ENCODE measurements at regions not wholly inside any gene's neighbourhood (a gene's known extent, or its start where the extent isn't known, plus 50 kb on each side); places are given as distances from the start of the nearest gene placed in this dataset.

- WGBS (ENCODE audit: missing lambda C conversion rate), result 23% methylated on average over 1 of the region's 1 CpG
- no peaks in the 10 kb centered on the region for H3K9me3 ChIP-seq
- H3K27ac ChIP-seq, result no peak overlapping the region
- H3K4me3 ChIP-seq, result no peak overlapping the region
- ChIA-PET POLR2A (no interaction called here), CTCF (no interaction called here)
- no peak for TF ChIP-seq ZFP36 (IDR thresholded peaks at IDR 0.05; ENCODE audit: borderline replicate concordance, partially characterized antibody)
- no peak for TF ChIP-seq TFCP2L1 (CRISPR knock-in tag; IDR thresholded peaks at IDR 0.05)
- no peak for TF ChIP-seq RNF2 (IDR thresholded peaks at IDR 0.05; ENCODE audit: borderline replicate concordance, low read depth)
- TF ChIP-seq JUNB (IDR thresholded peaks at IDR 0.05), result no peak
- TF ChIP-seq HMGXB4 (CRISPR knock-in tag; IDR thresholded peaks at IDR 0.05; ENCODE audit: borderline replicate concordance), result no peak
- TF ChIP-seq REST (IDR thresholded peaks at IDR 0.05), result no peak
- TF ChIP-seq FOSL2 (IDR thresholded peaks at IDR 0.05), result no peak
- TF ChIP-seq FOSL2 (CRISPR knock-in tag; IDR thresholded peaks at IDR 0.05), result no peak
- TF ChIP-seq EHMT2 (IDR thresholded peaks at IDR 0.05; ENCODE audit: low read depth), result no peak
- TF ChIP-seq RAD21 (conservative IDR thresholded peaks at IDR 0.05 in 1 of 2, IDR thresholded peaks at IDR 0.05 in 1 of 2), result no peak
- TF ChIP-seq KDM1A (IDR thresholded peaks at IDR 0.05; ENCODE audit: low read depth), result no peak
- TF ChIP-seq ELK1 (IDR thresholded peaks at IDR 0.05; ENCODE audit: low read depth, low read length), result no peak
- FAIRE-seq (no peak), ATAC-seq (no peak), DNase-seq (ENCODE audit: low read depth in 1 of 2, low spot score in 1 of 2) (no peak)
- H3K4me1 ChIP-seq, result peaks cover 6% of the 10 kb centered on the region; the same call in 1 of the 3 replicates
- no peak overlapping the region for H3K4me2 ChIP-seq
These were observed 162.9 kb upstream of the SNX7 start for GRCh38 chr1:98498651-98499050.

- 94% methylated on average over 2 of the region's 2 CpGs for WGBS (ENCODE audit: missing lambda C conversion rate)
- Histone ChIP-seq H3K4me3 (no peak overlapping the region), H3K4me2 (no peak overlapping the region), H3K9me3 (no peaks in the 10 kb centered on the region), H3K27ac (no peak overlapping the region), H3K4me1 (peaks cover 6% of the 10 kb centered on the region; the same call in 1 of the 3 replicates)
- ATAC-seq, result no peak
- FAIRE-seq, result no peak
- DNase-seq (ENCODE audit: low read depth in 1 of 2, low spot score in 1 of 2), result no peak
- ChIA-PET CTCF (no interaction called here), POLR2A (no interaction called here)
- TF ChIP-seq ZFP36 (IDR thresholded peaks at IDR 0.05; ENCODE audit: borderline replicate concordance, partially characterized antibody), result no peak
- TF ChIP-seq RARB (CRISPR knock-in tag; IDR thresholded peaks at IDR 0.05), result no peak
- TF ChIP-seq CHD4 (IDR thresholded peaks at IDR 0.05; ENCODE audit: borderline replicate concordance), result no peak
- TF ChIP-seq NR3C1 (IDR thresholded peaks at IDR 0.05), result no peak
These were observed 164.0 kb upstream of the SNX7 start for GRCh38 chr1:98497497-98497896.

GRCh38 chr1:98496256-98496995 lies 165.1 kb upstream of the SNX7 start:
- FAIRE-seq (no peak), ATAC-seq (no peak), DNase-seq (ENCODE audit: low read depth in 1 of 2, low spot score in 1 of 2) (peak in 1 of 2 experiments; percentile 13)
- Histone ChIP-seq H3K9me3 (no peaks in the 10 kb centered on the region), H3K4me2 (peak overlapping the region; percentile 33; the same call in 2 of the 3 replicates), H3K4me1 (peaks cover 6% of the 10 kb centered on the region; the same call in 1 of the 3 replicates), H3K4me3 (no peak overlapping the region), H3K27ac (no peak overlapping the region)
- WGBS (ENCODE audit: missing lambda C conversion rate), result 63% methylated on average over 2 of the region's 2 CpGs
- ChIA-PET POLR2A (no interaction called here), CTCF (no interaction called here)
- TF ChIP-seq HOXB5 (CRISPR knock-in tag; IDR thresholded peaks at IDR 0.05), result no peak
- no peak for TF ChIP-seq NFE2L2 (conservative IDR thresholded peaks at IDR 0.05; ENCODE audit: low read length)
- TF ChIP-seq CHD4 (IDR thresholded peaks at IDR 0.05; ENCODE audit: borderline replicate concordance), result no peak
- TF ChIP-seq NR3C1 (IDR thresholded peaks at IDR 0.05), result no peak
- no peak for TF ChIP-seq ZFP36 (IDR thresholded peaks at IDR 0.05; ENCODE audit: borderline replicate concordance, partially characterized antibody)
- no peak for TF ChIP-seq HOXA7 (CRISPR knock-in tag; IDR thresholded peaks at IDR 0.05)
- no peak for TF ChIP-seq MYC (IDR thresholded peaks at IDR 0.05; ENCODE audit: borderline replicate concordance, low read length)
- TF ChIP-seq PHF8 (IDR thresholded peaks at IDR 0.05; ENCODE audit: borderline replicate concordance, low read depth), result no peak
- no peak for TF ChIP-seq EHF (CRISPR knock-in tag; IDR thresholded peaks at IDR 0.05)
- TF ChIP-seq FOSB (CRISPR knock-in tag; IDR thresholded peaks at IDR 0.05), result no peak
- TF ChIP-seq CEBPB (IDR thresholded peaks at IDR 0.05), result no peak
- no peak for TF ChIP-seq ATOH8 (CRISPR knock-in tag; IDR thresholded peaks at IDR 0.05; ENCODE audit: low read depth)
